SW 1271 (cell line): ENCODE measurements at regions not wholly inside any gene's neighbourhood (a gene's known extent, or its start where the extent isn't known, plus 50 kb on each side); places are given as distances from the start of the nearest gene placed in this dataset.
"Not testable (repeated sequence)": the region's sequence is repeated elsewhere in the genome, so short reads cannot be mapped to it uniquely, and the experiment has no call there.

Experiments
- DNase-seq, 2 experiments: peaks; one replicate each; lab custom pipeline; 2025; lab: John Stamatoyannopoulos, UW

DNA sequence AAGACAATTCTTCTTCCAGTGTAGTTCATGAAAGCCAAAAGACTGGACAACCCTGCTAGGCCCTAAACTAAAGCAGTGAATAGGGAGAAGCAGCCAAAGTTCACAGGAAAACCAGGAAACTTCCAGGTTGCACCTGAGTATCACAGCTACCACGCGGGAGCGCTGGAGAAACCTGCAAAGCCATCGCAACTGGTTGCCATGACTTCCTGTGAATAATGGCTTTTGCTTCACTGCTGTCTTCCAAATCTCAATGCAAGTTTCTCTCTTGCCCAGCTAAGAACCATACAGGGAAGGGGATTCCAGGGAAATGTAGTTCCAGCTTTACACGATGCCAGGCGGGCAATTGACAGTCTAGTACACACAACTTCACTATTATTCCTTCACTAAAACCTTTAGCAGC, 114.1 kb downstream of the GXYLT1 start:
- no peak for DNase-seq

DNA sequence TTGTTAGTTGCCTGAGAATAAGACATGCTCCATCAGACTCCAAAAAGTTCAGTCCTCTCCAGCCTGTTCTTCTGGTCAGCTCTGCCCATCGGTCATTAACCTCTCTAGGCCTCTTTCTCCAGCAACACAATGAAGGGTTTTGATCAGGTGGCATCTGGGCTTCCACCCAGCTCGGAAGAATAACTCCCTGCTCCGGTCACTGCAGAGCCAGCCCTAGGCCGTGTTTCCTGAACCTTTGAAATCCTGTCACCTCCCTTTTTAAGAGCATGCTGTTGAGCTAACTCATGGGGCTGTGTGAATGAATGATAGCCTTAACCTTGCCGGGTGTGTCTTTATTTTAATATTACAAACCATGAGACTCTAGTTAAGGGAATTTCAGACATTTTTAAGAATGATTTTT, 117.1 kb downstream of the GXYLT1 start:
- DNase-seq, result no peak

DNA sequence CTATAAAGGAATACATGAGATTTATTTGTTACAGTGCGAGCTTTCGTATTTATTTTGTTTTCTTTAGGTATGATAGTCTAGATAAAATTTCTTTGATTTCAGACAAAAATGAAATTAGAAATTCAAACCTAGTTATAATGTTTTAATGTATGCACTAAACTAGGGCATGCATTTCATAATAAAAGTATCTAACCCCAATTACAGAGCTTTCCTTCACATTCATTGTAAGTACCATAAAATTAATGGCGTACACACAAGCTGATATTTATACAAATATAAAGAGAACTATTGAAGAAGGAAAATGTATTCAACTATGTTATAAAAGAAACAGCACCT, 120.2 kb downstream of the GXYLT1 start:
- no peak for DNase-seq

DNA sequence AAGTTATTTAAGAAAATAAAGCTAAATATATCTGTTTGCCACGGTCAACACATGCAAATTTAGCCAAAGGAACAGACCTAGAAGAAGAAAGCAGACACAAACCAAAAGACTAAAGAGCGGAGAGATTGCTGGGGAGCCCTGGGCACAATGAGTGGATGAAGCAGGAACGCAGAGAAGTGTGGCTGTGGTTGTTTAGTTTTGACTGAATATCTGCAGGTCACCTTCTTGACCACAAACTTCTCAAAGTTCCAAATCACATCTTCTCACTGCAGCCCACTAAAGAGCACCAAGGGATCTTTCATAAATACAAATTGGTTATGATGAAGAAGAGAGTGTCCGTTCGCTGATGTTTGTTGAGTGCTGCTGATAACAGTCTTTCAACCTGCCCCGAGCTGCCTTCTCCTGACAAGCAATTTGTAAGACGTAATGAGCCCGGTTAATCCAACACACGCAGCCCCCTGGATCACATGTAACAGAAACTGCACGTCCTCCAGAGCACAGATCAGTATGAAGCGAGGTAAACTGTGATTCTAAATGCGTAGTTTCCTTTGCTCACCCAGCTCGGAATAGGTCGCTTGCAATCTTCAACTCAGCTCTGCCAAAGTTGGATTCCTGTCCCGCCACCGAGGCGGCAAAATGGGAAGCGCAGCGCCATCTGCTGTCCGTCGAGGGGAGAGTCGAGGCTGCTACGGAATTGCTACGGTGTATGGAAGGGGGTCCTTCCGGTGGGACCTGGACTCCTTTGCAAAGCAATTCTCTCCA, 120.8 kb downstream of the GXYLT1 start:
- DNase-seq, result peak in 1 of 2 experiments; percentile 37

DNA sequence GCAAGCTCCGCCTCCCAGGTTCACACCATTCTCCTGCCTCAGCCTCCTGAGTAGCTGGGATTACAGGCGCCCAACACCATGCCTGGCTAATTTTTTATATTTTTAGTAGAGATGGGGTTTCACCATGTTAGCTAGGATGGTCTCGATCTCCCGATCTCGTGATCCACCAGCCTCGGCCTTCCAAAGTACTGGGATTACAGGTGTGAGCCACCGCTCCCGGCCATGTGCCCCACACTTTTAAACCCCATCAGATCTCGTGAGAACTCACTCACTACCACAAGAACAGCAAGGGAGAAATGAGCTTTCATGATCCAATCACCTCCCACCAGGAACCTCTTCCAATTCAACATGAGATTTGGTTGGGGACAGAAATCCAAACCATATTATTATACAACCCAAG, 122.7 kb downstream of the GXYLT1 start:
- DNase-seq, result not testable (repeated sequence)

DNA sequence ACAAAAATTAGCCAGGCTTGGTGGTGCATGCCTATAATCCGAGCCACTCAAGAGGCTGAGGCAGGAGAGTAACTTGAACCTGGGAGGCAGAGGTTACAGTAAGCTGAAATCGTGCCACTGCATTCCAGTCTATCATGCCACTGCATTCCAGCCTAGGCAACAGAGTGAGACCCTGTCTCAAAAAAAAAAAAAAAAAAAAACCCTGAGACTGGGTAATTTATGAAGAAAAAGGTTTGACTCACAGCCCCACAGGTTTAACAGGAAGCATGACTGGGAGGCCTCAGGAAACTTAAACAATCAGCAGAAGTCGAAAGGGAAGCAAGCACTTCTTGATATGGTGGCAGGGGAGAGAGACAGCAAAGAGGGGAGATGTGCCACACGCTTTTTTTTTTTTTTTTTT, 123.2 kb downstream of the GXYLT1 start:
- DNase-seq, result no peak

DNA sequence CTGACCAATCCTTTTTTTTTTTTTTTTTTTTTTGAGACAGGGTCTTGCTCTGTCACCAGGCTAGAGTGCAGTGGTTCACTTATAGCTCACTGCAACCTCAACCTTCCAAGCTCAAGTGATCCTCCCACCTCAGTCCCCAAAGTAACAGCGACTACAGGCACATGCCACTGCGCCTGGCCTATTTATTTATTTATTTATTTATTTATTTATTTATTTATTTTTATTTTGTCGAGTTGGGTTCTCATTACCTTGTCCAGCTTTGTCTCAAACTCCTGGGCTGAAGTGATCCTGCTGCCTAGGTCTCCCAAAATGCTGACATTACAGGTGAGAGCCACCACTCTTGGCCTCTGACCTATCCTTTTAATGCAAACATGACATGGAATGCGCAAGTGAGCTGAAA, 124.4 kb downstream of the GXYLT1 start:
- no peak for DNase-seq

DNA sequence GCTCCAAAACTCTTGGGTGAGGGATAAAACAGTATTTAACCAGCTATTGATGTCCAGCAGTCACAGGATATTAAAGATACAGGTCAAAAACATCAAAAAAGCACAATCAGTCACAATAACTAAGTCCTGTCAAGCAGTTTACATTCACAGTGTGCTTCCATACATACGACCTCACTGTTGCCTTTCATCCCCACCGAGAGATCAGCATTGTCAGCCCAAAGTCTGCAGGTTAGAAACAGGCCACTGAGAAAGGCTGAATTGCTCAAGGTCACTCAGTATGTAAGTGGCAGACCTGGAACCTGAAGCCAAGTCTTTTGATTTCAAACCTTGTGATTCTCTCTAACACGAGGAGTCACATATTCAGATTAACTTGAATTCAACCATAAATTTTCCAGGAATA, 124.9 kb downstream of the GXYLT1 start:
- DNase-seq, result no peak

DNA sequence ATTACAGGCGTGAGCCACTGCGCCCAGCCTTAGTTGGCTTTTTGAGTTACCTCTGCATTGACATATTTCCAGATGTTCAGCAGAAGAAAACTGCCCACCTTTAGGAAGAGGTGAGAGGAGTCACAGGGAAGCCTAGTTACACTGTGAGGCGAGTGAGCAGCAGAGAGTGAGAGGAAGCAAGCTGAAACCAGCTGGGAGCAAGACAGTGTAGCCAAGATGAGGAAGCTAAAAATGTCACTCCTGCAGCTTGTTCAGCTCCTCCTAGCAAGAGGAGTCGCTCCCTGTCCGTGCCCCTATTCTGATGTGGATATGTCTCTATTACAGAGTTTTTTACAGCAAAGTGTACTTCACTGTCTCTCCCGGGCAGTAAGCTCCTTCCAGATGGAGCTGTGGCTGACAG, 127.6 kb downstream of the GXYLT1 start:
- DNase-seq, result no peak

DNA sequence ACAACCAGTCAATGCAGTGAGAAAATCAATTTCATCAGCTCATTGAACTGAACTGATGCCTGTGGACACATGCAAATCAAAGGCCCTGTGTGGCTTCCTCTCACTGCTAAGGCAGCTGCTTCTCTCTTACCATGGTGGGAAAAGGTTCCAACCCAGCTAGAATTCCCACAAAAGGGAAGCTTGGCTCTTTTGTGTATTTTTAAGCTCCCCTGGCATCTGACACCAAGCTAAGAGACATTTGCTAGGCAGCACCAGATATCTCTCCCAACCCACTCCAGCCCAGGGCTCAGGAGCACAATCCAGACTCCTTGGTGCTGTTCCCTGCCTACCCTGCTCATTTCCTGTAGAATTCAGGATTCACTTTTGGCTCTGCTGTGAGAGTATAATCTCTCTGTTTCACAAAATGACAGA, 129.6 kb downstream of the GXYLT1 start:
- no peak for DNase-seq

DNA sequence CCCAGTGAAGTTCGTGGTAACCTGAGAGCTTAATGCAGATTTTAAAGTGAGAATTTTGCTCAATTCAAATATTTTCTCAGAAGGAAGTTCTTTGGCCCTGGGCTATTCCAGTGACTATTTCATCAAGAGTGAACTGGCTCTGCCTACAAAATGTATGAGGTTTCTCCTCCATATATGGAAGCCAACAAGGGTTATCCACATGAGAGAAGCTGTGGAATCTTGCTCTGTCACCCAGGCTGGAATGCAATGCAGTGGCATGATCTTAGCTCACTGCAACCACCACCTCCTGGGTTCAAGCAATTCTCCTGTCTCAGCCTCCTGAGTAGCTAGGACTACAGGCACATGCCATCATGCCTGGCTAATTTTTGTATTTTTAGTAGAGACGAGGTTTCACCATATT, 132.2 kb downstream of the GXYLT1 start:
- not testable (repeated sequence) for DNase-seq

DNA sequence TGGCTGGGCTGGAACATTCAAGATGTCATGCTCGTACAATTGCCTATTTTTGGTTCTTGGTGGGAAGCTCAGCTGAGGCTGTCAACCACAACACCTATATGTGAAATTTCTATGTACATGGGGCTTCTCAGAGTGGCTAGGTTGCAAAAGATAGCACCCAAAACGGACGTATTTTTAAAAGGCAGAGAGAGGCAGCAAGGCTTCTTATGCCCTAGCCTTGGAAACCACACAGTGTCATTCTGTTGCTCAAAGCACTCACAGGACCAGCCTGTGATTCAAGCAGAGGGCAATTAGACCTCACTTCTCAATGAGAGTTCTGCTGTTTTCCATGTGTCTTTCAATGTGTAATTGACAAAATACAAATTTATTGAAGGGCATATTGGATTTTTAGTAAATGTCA, 134.0 kb downstream of the GXYLT1 start:
- no peak for DNase-seq

DNA sequence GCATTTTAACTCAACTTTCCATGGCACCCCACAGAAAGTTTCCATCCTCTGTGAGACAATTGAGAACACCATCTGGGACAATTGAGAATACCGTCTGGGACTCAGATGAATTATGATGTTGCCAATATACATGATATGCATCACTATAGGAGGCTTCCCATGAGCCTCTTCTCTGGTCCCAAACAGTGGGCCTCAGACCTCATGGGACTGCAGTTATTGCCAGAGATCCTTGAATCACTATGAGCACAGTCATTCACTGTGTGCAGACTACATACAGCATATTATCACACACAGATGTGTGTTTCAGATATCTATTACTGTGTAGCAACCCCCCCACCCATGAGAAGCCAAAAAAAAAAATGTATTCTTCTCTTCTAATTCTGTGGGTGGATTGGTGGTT, 134.4 kb downstream of the GXYLT1 start:
- DNase-seq, result no peak

DNA sequence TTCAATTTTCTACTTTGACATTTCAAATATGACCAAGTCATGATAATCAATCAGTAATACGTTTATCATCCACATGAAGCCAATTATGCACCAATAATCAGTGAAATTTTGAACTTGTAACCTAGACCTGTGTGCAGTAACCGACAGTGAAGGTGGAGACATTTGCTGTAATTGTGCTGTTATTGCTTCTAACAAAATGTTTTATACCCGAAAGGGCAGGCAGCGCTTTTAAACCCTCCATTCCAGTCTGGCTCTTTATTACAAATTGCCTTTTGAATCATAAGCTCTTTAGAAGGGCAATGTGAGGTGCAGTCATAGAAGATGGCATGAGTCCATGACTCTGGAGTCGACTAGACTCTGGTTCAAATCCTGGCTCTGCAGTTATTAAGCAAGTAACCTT, 135.7 kb downstream of the GXYLT1 start:
- no peak for DNase-seq

DNA sequence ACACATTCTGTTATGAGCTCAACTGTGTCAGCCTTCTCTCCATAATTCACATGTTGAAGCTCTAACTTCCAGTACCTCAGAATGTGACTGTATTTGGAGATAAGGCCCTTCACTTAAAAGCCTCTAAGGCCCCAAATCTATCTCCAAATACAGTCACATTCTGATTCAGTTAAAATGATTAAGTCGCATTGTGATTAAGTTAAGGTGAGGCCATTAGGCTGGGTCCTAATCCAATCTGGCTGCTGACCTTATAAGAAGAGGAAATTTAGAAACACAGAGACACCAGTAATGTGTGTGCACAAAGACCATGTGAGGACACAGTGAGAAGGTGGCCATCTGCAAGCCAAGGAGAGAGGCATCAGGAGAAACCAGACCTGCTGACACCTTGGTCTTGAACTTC, 141.6 kb downstream of the GXYLT1 start:
- DNase-seq, result no peak

DNA sequence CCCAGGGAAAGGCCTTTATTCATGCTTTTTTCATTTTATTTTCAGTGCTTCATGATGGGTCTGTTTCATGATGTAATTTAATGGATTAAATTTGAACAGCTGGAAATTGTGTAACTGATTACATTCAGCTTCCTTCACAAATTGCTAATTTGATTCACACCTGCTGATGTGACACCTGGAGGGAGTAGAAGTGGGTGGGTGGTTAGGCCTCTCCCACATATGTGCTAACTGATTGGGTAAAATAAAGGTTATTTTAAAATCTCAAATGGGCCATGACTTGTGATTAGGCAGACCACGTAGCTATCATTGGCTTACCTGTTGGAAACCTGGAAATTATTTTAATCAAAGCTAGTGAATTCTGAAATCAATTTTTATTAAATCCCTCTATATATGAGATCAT, 142.1 kb downstream of the GXYLT1 start:
- no peak for DNase-seq

DNA sequence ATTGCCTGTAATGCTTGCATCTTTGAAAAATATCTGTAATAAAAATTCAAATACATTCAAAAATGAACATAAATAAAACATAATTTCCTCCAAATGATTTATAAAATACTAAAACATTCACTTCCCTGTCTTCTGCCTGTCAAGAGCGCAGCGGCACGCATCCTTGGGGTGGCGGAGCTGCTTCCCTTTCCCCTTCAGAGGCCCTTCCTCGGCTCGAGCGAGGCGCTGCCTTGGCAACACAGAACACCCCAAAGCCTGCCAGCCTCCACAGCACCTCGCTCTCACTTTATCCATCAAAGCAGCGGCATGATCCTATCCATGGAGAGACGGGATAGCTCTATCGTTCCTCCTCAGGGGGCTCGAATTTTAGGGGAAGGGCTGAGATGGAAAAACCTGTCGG, 146.2 kb downstream of the GXYLT1 start:
- DNase-seq, result no peak

DNA sequence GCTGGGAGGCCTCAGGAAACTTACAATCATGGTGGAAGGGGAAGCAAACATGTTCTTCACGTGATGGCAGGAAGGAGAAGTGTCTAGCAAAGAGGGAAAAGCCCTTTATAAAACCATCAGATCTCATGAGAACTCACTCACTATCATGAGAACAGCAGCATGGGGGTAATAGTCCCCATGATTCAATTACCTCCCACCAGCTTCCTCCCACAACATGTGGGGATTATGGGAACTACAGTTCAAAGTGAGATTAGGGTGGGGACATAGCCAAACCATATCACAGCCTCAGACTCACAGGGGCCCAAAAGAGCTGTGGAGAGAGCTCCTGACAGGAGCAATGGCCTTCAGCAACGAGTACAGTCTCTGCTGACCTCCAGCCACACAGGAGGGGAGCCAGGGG, 151.4 kb downstream of the GXYLT1 start:
- DNase-seq, result no peak

DNA sequence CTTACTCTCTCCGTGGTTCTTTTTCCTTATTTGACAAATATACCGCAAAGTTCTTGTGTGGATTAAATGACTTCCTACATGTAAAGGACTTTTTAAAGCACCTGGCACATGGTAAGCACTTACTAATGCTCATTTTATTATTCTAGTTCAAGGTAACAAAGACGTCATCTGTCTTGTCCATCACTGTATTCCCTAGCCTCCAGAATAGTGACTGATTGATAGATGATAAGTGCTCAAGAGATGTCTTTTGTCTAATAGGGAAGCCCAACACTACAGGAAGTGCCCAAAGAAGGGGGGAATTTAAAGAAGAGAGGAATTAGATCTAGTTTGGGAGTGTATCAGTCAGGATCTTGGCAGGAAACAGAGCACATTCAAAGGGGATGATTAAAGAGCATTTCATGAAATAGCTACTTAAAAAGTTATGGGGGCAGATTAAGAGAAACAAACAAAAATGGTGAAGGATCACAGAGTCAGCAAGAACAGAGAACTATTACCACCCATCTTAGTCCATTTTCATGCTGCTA, 151.9 kb downstream of the GXYLT1 start:
- DNase-seq, result no peak

DNA sequence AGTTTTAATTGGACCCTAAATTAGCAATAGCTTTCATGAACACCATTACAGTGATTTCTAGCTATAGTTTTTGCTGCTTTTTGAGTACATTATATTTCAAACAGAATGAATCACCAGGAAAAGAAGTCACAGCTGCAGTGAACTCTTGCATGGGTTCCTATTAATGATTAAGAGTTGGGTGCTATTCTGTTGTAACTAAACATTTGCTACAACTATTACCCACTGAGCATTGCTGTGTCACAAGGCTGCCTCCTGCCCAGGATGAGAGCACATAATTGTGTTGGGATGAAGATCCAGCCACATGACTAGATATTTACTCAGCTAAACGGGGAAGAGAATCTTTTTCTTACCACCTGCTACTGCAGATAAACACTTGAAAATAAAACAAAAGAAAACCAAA, 152.7 kb downstream of the GXYLT1 start:
- no peak for DNase-seq

DNA sequence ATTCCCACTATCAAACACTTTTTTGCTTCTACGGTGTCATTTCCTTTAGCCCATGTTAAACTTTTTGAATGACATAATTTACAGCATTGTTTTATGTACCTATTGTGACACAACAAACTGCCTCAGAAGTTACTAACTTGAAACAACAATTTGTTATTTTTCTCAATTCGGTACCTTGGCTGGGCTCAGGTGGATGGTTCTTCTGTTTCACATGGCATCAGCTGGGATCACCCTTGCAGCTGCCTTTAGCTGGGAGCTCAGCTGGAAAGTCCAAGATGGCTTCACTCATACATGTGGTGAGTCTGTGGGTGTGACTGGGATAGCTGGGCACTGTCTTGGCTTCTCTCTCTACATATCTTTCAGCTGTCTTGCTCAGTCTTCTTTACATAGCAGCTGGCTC, 156.0 kb downstream of the GXYLT1 start:
- DNase-seq, result no peak

DNA sequence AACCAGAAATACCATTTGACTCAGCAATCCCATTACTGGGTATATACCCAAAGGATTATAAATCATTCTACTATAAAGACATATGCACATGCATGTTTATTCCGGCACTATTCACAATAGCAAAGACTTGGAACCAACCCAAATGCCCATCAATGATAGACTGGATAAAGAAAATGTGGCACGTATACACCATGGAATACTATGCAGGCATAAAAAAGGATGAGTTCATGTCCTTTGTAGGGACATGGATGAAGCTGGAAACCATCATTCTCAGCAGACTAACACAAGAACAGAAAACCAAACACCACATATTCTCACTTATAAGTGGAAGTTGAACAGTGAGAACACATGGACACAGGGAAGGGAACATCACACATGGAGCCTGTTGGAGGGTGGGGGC, 158.2 kb downstream of the GXYLT1 start:
- not testable (repeated sequence) for DNase-seq

DNA sequence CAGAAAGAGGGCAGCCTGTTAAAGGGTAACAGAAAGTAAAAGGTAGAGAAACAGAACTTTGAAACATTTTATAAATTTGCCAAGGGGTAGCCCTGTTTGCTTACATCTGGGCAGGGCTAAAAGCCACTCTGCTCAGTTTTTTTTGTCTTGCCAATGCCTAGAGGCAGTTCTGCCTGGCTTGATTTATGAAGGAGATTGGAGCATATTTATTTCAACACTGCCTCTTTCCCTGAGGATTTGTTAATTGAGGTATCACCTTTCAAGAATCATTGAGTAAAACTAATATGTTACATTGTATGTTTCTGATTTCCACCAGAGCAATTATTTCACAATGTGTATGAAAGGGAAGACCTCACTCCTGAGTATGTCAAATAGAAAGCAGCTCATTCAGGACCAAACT, 160.8 kb downstream of the GXYLT1 start:
- DNase-seq, result no peak

DNA sequence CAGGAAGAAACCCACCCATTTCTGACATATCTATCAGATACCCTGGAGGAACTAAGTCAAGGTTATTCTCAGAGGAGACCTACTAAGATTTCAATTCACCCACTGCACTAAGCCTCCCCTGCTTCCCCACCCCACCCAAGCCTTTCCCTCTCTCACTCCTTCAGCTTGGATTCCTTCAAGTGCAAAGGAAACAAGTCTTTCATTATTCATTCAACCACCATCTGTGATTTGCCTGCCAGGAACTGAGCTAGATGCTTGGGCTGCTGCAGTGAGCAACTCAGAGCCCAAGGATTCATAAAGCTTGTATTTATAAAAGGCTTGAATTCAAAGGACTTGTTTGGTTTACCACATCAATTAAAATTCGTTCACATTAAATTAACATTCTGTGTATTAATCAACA, 161.3 kb downstream of the GXYLT1 start:
- DNase-seq, result no peak
